NCI-H82 treated with DMSO at 0.1 percent for 48 hours (cell line): ENCODE measurements at regions not wholly inside any gene's neighbourhood (a gene's known extent, or its start where the extent isn't known, plus 50 kb on each side); places are given as distances from the start of the nearest gene placed in this dataset.
"Not testable (repeated sequence)": the region's sequence is repeated elsewhere in the genome, so short reads cannot be mapped to it uniquely, and the experiment has no call there.

Experiments used
- DNase-seq: peaks from one replicate; lab custom pipeline; 2025; ENCODE audit not compliant: unreplicated experiment; lab: John Stamatoyannopoulos, UW

GRCh38 chr10:121131014-121131413 is 279.9 kb downstream of the WDR11 start:
- no peak for DNase-seq

GRCh38 chr10:121131426-121132265 is 280.5 kb downstream of the WDR11 start:
- DNase-seq: no peak

DNA sequence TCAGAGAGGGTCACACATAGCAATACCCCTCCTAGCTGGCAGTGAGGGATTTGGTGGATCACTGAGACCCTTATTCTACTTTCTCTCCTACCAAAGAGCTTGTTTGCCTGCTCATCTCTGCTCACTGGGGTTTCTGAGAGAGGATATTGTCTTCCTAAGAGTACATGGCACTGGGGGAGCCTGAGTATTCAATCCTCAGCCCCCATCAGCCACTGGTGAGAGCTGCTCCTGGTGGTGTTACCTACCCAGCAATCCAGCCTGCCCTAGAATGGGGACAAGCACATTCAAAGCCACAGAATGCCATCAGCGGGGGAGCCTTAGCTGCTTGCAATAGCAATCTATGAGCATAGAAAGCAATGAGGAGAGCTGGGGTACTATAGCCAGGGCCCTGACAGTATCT is 281.1 kb downstream of the WDR11 start:
- DNase-seq: no peak

- DNase-seq: no peak
Measured at GRCh38 chr10:121133901-121134300, 282.7 kb downstream of the WDR11 start.

GRCh38 chr10:121134711-121135110 is 283.5 kb downstream of the WDR11 start:
- peak; percentile 82 for DNase-seq

DNA sequence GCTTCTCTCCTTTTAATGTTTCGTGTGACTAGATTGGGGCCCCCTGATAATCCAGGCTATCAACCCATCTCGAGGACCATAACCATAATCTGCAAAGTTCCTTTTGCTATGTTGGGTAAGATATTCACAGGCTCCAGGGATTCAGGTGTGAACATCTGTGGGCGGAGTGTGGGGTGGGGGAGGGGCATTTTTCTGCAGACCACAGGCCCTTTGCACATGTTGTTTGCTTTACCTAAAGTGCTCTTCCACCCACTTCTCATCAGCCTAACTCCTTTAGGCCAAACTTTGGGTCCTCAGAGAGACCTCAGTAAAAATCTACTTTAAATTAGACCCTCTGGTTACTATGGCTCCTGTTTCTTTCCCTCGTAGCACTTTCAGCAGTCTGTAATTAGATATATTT is 284.4 kb downstream of the WDR11 start:
- no peak for DNase-seq

DNA sequence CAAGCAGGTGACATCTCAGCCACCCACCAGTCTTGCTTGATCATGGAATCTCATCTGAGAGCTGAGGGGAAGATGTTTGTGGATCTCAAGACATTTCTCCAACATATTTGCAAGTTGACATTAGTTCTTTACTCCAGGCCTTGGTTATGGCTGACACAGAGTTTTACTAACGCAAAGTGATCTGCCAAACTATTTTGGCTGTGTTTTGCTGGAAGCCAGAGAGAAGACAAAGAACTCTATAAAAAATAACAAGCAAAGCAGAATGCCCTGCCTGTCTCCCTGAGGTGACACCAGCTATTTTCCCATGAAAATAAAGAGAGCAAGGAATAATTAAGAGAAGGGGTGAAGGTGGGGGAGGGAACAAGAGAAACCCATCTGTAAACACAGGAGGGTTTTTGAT is 286.4 kb downstream of the WDR11 start:
- DNase-seq: no peak

DNA sequence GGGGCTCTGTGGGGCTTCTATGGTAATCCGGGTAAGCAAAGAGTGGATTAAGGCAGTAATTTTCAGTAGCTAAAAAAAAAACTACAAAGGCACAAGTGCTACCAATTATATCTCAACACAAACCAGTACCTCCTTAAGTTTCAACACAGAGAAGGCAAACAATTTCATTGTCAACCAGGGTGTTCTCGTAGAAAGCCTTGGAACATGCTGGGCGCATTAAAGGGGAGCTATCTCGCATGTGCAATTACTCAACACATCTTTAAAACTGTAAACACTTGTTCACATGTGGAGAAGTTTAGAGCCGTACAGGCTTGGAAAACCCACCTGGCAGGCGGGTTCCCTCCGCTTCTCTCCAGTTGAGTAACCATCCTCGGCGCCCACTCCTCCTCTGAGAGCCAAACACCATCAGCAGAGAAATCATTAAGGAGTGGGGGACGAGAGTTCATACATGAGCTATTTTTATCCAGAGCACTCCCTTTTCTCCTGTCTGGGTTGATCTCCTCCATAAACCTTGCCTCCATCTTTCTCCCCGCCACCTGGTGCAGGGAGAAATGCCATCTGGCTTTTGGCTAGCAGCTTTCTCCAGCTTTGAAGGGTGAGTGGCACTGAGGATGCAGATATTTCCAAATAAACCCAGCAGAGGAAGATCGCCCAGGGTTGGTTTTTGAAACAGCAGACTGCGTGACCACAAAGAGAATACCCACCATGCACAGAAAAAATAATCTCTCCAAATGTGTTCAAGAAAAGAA is 287.1 kb downstream of the WDR11 start:
- peak; percentile 50 for DNase-seq

DNA sequence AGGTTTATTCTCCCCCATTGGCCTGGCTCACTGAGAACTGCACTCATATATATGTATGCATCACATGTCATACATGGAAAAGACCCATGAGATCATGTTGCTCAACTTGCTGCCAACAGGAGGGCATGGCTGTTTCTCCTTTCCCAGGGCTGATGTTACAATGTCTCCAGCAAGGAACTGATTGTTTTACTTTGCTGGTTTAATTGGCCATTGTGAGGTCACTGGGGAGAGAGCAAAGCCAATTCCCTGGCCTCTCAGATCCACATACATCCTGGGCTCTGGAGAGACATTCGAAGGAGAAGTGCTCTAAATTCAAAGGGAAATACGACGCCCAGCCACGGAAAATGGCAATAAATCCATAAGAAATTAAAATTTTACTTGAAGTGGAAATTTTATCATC is 287.8 kb downstream of the WDR11 start:
- DNase-seq: no peak

GRCh38 chr10:121145802-121146395 is 294.7 kb downstream of the WDR11 start:
- DNase-seq: not testable (repeated sequence)

- DNase-seq: no peak
Measured at GRCh38 chr10:121148921-121149320, 297.8 kb downstream of the WDR11 start.

DNA sequence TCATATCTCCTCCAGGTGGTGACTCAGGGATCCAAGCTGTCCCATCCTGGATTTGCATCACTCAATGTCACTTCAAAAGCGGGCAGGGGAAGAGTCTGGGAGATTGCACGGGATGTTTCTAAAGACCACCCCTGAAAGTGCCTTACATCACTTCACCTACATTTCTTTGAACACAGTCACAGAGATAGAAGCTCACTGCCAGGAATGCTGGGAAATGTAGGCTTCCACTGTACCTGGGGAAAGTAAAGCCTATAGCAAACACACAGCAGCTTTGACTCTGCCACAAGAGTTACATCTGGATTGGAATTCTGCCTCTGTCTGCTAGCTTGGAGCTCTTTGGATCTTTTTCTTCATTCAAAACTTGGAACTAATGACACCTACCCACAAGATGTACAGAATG is 300.9 kb downstream of the WDR11 start:
- no peak for DNase-seq

GRCh38 chr10:121152935-121153334 is 301.8 kb downstream of the WDR11 start:
- no peak for DNase-seq

DNA sequence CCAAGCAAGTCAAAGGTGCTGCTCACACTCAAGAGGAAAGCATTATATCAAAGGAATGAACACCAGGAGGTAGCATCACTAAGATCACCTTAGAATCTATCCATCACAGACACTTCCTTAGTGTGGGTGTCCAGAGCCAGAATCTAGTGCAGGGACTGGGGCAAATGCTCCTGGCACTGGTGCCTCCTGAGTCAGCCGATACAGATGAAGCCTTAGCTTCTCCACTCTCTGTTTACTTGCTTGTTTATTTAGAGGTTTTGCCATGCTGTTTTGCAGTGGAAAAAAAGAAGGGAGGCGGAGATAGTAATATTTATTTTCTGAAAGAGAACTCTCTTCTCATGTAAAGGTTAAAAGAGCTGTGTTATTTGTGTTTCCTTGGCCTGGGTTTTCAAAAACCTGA is 303.1 kb downstream of the WDR11 start:
- no peak for DNase-seq

- DNase-seq: no peak
Measured at GRCh38 chr10:121154846-121155245, 303.7 kb downstream of the WDR11 start.

DNA sequence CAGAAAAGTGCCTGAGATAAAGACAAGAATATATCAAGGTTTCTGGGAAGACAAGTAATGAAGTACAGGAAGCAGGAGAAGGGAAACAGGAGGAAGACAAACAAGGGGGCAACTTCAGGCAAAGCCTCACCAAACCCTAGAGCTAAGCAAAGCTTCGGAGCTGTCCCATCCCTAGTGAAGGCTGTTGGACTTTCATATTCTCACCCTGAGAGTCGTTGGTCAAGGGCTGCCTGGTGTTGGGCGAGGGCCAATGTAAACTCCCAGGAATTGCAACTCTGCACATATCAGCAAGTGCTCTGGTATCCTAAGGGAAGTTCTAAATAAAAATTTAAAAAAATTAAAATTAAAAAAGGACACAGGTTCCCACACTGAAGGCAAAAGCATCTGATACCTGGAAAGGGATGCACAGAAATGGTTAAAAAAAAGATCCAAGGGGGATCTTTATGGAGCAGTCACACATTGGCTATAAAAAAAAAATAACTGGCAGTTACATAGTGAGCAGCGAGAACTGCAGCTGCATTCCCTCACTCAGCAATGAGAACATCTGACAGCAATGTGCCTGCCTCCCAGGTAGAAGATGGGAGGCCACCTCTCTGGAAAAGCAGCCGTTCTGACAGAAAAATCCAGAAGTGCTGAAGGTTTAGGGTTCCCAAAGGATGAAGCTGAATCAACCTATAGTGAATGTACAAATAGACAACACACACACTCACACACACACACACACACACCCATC is 304.7 kb downstream of the WDR11 start:
- DNase-seq: no peak

DNA sequence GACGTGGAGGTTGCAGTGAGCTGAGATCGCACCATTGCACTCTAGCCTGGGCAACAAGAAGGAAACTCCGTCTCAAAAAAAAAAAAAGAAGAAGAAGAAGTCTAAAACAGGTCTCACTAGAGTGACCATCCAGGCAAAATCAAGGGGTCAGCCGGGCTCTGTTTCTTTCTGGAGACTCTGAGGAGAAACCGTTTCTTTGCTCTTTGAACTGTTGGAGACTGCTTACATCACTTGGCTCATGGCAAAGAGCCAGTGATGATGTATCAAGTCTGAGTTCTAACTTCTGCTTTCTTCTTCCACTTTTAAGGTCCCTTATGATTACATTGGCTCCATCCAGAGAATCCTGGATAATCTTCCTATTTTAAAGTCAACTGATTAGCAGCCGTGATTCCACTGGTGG is 306.8 kb downstream of the WDR11 start:
- no peak for DNase-seq

- no peak for DNase-seq
Measured at GRCh38 chr10:121158988-121159579, 307.9 kb downstream of the WDR11 start.

DNA sequence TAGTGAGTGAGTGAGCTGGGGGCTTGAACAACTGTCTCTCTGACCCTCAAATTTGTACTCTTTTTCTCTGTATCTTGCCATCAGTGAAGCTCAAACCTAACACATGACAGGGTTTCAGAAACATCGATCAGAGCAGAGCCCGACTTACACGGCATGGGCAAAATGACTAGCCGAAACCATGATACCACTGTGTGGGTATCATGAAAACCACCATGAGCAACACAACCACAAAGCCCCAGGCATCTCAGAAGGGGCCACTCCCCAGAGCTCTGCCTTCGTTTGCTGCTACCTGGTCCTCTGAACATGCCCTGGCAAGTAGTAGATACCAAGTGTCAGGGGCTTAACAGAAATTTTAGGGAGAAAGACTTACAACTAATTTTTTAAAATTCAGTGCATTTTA is 308.5 kb downstream of the WDR11 start:
- DNase-seq: no peak

GRCh38 chr10:121165276-121165675 is 314.1 kb downstream of the WDR11 start:
- no peak for DNase-seq
